Osteoblast (primary cell): ENCODE measurements at regions not wholly inside any gene's neighbourhood (a gene's known extent, or its start where the extent isn't known, plus 50 kb on each side); places are given as distances from the start of the nearest gene placed in this dataset.

Source experiments
- DNase-seq: peaks from one replicate; pipeline ENCODE4 v3.0.0; 2011; ENCODE audit warnings: low spot score, mixed read lengths; ENCODE audit not compliant: insufficient read length; ENCODE audit errors: missing footprints
- H2AFZ ChIP-seq: 2 replicates; pipeline ENCODE4 v1.6.0; 2011; ENCODE audit warnings: mild to moderate bottlenecking, low read length
- H3K27ac ChIP-seq: 2 replicates; pipeline ENCODE4 v1.5.1; 2011; ENCODE audit warnings: mild to moderate bottlenecking, low read depth, low read length, moderate library complexity
- H3K27me3 ChIP-seq: 2 replicates; pipeline ENCODE4 v1.6.0; 2012; ENCODE audit warnings: mild to moderate bottlenecking, control low read depth, inconsistent platforms, low read length, moderate library complexity; ENCODE audit not compliant: insufficient read depth
- H3K36me3 ChIP-seq: 2 replicates; pipeline ENCODE4 v1.5.1; 2011; ENCODE audit warnings: mild to moderate bottlenecking, low read length, control low read depth, moderate library complexity; ENCODE audit not compliant: insufficient read depth
- H3K4me1 ChIP-seq: 2 replicates; pipeline ENCODE4 v1.5.1; 2011; ENCODE audit warnings: mild to moderate bottlenecking, low read length, control low read depth, moderate library complexity; ENCODE audit not compliant: insufficient read depth
- H3K4me2 ChIP-seq: 2 replicates; pipeline ENCODE4 v1.6.0; 2011; ENCODE audit warnings: mild to moderate bottlenecking, low read length; ENCODE audit not compliant: insufficient read depth
- H3K4me3 ChIP-seq: fragments of 200-600 bp; sonication (generic); 3 replicates; pipeline ENCODE4 v1.5.1; 2012; ENCODE audit warnings: mild to moderate bottlenecking, low read length, inconsistent platforms; ENCODE audit not compliant: insufficient read depth
- H3K79me2 ChIP-seq: 2 replicates; pipeline ENCODE4 v1.6.0; 2012; ENCODE audit warnings: mild to moderate bottlenecking, low read length, control low read depth, inconsistent platforms; ENCODE audit not compliant: insufficient read depth
- H3K9me3 ChIP-seq: 2 replicates; pipeline ENCODE4 v1.5.1; 2011; ENCODE audit warnings: low read depth, low read length, control low read depth
- H4K20me1 ChIP-seq: 2 replicates; pipeline ENCODE4 v1.6.0; 2012; ENCODE audit warnings: mild to moderate bottlenecking, low read length, control low read depth; ENCODE audit not compliant: insufficient read depth
- CTCF ChIP-seq: IDR thresholded peaks from 2 replicates; pipeline ENCODE4 v1.5.1; 2011; ENCODE audit warnings: mild to moderate bottlenecking, low read depth, low read length, moderate library complexity; ENCODE audit errors: extremely low read depth

DNA sequence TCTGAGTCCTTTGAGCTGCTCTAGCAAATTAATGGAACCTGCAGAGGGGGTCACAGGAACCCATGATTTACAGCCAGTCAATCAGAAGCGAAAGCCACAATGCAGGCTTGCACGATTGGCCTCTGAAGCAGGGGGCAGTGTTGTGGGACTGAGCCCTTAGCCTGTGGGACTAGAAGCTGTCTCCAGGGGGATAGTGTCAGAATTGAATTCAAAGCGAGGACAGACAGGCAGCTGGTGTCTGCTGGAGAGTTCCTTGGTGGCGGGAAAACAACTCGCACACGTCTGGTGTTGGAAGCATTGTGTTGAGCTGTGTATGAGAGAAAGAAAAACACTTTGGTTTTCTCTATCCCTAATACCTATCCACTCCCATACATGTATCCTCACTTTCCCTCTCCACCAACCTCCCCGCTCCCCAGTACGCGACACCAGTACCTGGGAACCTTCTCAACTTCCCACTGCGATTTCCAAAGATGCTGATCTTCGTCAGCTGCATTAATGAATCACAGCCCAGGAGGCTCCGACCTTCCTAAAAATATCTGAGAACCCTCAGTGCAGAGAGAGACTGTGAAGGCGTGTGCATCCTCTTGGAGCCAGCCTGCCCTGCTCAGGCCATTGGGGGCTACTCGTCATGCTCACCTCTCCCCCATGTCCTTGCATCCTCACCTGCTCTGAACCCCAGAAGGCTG, 88.2 kb downstream of the HS1BP3 start:
- Histone ChIP-seq H3K27ac (no peak overlapping the region), H3K4me3 (no peak overlapping the region), H3K36me3 (no peaks in the 10 kb centered on the region), H3K79me2 (no peaks in the 10 kb centered on the region), H3K27me3 (peaks cover 5% of the 10 kb centered on the region), H4K20me1 (no peaks in the 10 kb centered on the region), H2AFZ (no peak overlapping the region), H3K9me3 (no peaks in the 10 kb centered on the region), H3K4me1 (peaks cover 25% of the 10 kb centered on the region), H3K4me2 (no peak overlapping the region)
- TF ChIP-seq CTCF, result peak; percentile 18
- peak; percentile 83 for DNase-seq

DNA sequence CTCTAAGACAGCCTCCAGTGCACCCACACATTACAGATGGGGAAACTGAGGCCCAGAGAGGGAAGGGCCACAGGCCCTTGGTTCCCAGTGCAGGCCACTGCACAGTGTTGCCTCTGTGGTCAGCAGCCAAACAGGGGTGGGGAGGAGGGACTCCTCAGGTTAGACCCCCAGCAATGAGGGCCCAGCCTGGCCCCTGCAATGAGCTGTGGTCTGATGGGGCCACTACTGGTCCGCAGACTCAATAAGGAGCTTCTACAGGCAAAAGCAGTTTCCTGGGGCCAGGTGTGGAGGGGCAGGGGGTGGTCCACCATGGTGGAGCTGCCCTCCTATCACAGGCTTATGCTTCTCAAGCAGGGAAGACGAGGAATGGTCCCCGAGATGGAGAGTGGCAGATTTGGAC, 87.6 kb downstream of the HS1BP3 start:
- H3K27ac ChIP-seq, result peak overlapping the region; percentile 50
- TF ChIP-seq CTCF, result no peak
- H3K27me3 ChIP-seq, result peaks cover 3% of the 10 kb centered on the region
- no peaks in the 10 kb centered on the region for H4K20me1 ChIP-seq
- no peaks in the 10 kb centered on the region for H3K36me3 ChIP-seq
- H3K9me3 ChIP-seq, result no peaks in the 10 kb centered on the region
- no peak overlapping the region for H3K4me2 ChIP-seq
- peaks cover 25% of the 10 kb centered on the region for H3K4me1 ChIP-seq
- no peak overlapping the region for H2AFZ ChIP-seq
- no peak overlapping the region for H3K4me3 ChIP-seq
- H3K79me2 ChIP-seq, result no peaks in the 10 kb centered on the region
- DNase-seq, result peak; percentile 58

- Histone ChIP-seq H3K27me3 (no peaks in the 10 kb centered on the region), H4K20me1 (no peaks in the 10 kb centered on the region), H3K4me1 (peaks cover 30% of the 10 kb centered on the region), H3K27ac (peak overlapping the region; percentile 50), H3K9me3 (no peaks in the 10 kb centered on the region), H2AFZ (no peak overlapping the region), H3K79me2 (no peaks in the 10 kb centered on the region), H3K36me3 (no peaks in the 10 kb centered on the region), H3K4me3 (no peak overlapping the region), H3K4me2 (no peak overlapping the region)
- DNase-seq, result peak; percentile 98
- TF ChIP-seq CTCF, result no peak
Observed at GRCh38 chr2:20563833-20564232, 87.1 kb downstream of the HS1BP3 start.

GRCh38 chr2:20565101-20565622, 85.7 kb downstream of the HS1BP3 start:
- H4K20me1 ChIP-seq, result no peaks in the 10 kb centered on the region
- TF ChIP-seq CTCF, result no peak
- no peaks in the 10 kb centered on the region for H3K79me2 ChIP-seq
- no peak overlapping the region for H3K27ac ChIP-seq
- no peaks in the 10 kb centered on the region for H3K27me3 ChIP-seq
- peaks cover 38% of the 10 kb centered on the region for H3K4me1 ChIP-seq
- H3K4me2 ChIP-seq, result no peak overlapping the region
- H3K4me3 ChIP-seq, result no peak overlapping the region
- H2AFZ ChIP-seq, result no peak overlapping the region
- peak; percentile 64 for DNase-seq
- no peaks in the 10 kb centered on the region for H3K9me3 ChIP-seq
- H3K36me3 ChIP-seq, result no peaks in the 10 kb centered on the region
